Common myeloid progenitor, CD34-positive (primary cell): ENCODE measurements at regions not wholly inside any gene's neighbourhood (a gene's known extent, or its start where the extent isn't known, plus 50 kb on each side); places are given as distances from the start of the nearest gene placed in this dataset.

Experiments used
- CTCF ChIA-PET: fragments of 350-600 bp; sonication (Branson Sonifier 250); formaldehyde crosslinking; loops from one replicate; lab custom pipeline; 2021; ENCODE audit warnings: antibody characterized with exemption; lab: Charles Lee
- POLR2A ChIA-PET: fragments of 350-600 bp; sonication (Branson Sonifier 250); formaldehyde crosslinking; loops from one replicate; lab custom pipeline; 2021; ENCODE audit warnings: antibody characterized with exemption; lab: Charles Lee
- DNase-seq, 3 donors: peaks; one replicate each; pipeline versions ENCODE4 v3.0.0 to v3.0.0-alpha.2; 2013
- H3K27ac ChIP-seq, 2 experiments: 1 replicate in 1 of 2; 2 replicates in 1 of 2; pipeline ENCODE4 v1.7.0; 2013; ENCODE audit warnings: inconsistent platforms in 2 of 2, low read length in 2 of 2, mild to moderate bottlenecking in 2 of 2, low read depth in 1 of 2, moderate library complexity in 1 of 2; ENCODE audit not compliant: severe bottlenecking in 2 of 2, insufficient read depth in 1 of 2, poor library complexity in 1 of 2
- H3K27me3 ChIP-seq, 5 experiments: replicated peaks in 2 of 5; 1 replicate in 3 of 5; 2 replicates in 2 of 5; pipeline versions ENCODE4 v1.6.1 to v1.7.0; 2013; ENCODE audit warnings: low read length in 4 of 5, mild to moderate bottlenecking in 2 of 5, moderate library complexity in 2 of 5, inconsistent platforms in 1 of 5; ENCODE audit not compliant: insufficient read depth in 5 of 5, control insufficient read depth in 4 of 5
- H3K36me3 ChIP-seq, 4 experiments: 1 replicate in 2 of 4; 2 replicates in 2 of 4; pipeline versions ENCODE4 v1.6.1 to v1.7.0; 2013; ENCODE audit warnings: low read length in 3 of 4, control low read depth in 1 of 4, mild to moderate bottlenecking in 1 of 4; ENCODE audit not compliant: control insufficient read depth in 4 of 4, insufficient read depth in 4 of 4
- H3K4me1 ChIP-seq, 4 experiments: 1 replicate in 3 of 4; 2 replicates in 1 of 4; pipeline versions ENCODE4 v1.6.1 to v1.7.1; 2013; ENCODE audit warnings: low read length in 3 of 4, mild to moderate bottlenecking in 3 of 4, control low read depth in 1 of 4, inconsistent platforms in 1 of 4, moderate library complexity in 1 of 4; ENCODE audit not compliant: control insufficient read depth in 4 of 4, insufficient read depth in 4 of 4; ENCODE audit errors: control extremely low read depth in 1 of 4
- H3K4me3 ChIP-seq, 7 experiments: 1 replicate in 4 of 7; 2 replicates in 3 of 7; pipeline versions ENCODE4 v1.5.1 to v1.7.0; 2013; ENCODE audit warnings: mild to moderate bottlenecking in 7 of 7, low read length in 6 of 7, moderate library complexity in 6 of 7, inconsistent platforms in 2 of 7, low read depth in 2 of 7, control low read depth in 1 of 7; ENCODE audit not compliant: insufficient read depth in 4 of 7, control insufficient read depth in 1 of 7; ENCODE audit errors: extremely low read depth in 1 of 7
- H3K9me3 ChIP-seq, 5 experiments: 1 replicate in 4 of 5; 2 replicates in 1 of 5; pipeline versions ENCODE4 v1.6.1 to v1.7.1; 2013; ENCODE audit warnings: low read length in 4 of 5, mild to moderate bottlenecking in 2 of 5, inconsistent platforms in 1 of 5, low read depth in 1 of 5, moderate library complexity in 1 of 5; ENCODE audit not compliant: control insufficient read depth in 4 of 5, insufficient read depth in 2 of 5; ENCODE audit errors: control extremely low read depth in 1 of 5
- WGBS: methylation state at CpG from one replicate; pipeline ENCODE4 v1.1.5; 2013; ENCODE audit not compliant: insufficient coverage; 5-methylcytosine and 5-hydroxymethylcytosine counted together

DNA sequence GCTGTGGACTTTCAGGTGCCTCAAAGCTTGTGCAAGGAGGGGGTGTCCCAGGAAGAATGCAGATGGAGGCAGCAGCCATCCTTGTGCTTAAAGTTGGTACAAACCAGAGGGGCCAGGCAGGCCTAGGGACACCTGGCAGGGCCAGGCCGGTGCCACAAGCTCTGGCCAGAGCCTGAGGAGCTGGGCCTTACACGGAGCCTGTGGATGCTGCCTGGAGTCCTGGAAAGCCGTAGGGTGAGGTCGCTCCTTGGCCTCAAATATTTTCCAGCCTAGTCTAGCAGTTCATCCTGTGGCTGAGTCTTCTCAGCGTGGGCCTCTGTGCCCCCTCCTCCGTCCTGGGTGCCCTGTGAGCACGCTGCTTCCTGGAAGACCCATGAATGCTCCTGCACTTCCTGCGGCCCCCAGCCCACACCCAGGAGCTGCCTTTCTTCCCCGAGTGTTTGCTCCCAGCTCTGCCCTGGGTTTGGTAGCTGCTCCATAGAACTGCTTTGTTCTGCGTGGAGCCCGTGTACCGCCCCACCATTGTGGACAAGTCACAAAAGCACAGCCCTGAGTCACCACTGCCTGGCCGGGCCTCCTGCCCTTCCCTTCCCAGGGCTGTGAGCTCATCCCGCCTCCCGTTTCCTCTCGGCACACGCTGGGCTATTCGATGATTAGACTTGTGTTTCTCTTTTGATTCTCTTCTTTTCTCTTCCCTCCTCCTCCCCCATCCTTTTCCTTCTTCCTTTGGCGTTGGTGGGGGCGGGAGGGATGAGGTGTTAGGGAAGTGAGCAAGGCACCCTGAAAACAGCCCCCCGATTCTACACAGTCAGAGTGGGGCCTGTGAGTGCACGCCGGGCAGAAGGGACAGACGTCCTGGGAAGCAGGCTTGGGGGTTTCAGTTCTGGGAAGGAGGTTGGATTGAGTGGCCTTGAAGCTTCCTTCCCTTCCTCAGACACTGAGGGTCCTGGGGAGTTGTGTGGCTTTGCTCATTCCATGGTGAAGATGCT is 73.2 kb upstream of the SHH start:
- Histone ChIP-seq H3K9me3 (peaks cover 0 to 3% (median 0%) of the 10 kb centered on the region in 5 experiments), H3K27me3 (peaks cover 0 to 5% (median 0%) of the 10 kb centered on the region in 5 experiments), H3K27ac (no peak overlapping the region), H3K36me3 (no peaks in the 10 kb centered on the region), H3K4me1 (no peaks in the 10 kb centered on the region), H3K4me3 (no peak overlapping the region)
- ChIA-PET CTCF (no interaction called here), POLR2A (no interaction called here)
- DNase-seq = no peak
- WGBS = 71% methylated on average over 16 of the region's 24 CpGs

DNA sequence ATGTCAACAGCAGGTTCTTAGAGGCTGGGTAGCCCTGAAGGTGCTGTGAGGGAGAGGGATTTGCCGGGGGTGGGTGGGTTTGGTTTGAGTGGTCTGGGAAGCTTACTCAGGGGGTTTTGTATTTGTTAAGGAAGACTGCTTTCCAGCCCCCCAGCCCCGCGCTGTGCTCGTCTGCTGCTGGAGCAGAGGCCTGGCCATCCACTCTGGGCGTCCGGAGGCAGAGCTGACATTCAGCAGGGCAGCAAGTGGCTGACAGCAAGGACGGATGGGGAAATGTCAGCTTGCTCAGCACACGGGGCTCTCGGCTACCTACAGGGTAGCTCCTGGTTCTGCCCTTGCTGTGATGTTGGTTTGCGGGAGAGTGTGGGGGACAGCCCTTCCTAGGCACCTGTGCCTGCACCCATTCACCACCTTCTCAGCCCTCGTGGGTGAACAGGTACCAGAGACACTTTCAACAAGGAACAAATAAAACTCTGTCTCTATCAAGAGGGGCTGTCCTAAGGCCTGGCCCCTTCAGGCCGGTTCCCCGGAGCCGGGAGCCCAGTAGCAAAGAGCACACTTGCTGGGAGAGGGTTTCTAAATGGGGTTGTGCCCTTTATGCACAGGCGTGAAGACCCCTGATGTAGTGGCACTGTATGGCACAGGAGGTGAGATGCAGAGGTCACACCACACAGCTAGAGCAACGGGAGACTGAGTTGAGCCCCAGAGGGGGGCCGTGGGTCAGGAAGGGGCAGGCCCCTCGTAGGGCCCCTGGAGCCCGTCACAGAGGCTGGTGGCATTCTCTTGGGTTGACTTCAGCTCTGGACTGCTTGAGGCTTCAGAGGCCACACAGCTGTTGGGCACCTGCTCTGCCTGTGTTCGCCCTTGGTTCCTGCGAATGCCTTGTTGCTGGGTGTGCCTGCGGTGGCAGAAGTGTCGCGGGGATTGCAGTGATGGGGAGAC is 72.2 kb upstream of the SHH start:
- no peaks in the 10 kb centered on the region for H3K9me3 ChIP-seq
- no peaks in the 10 kb centered on the region for H3K36me3 ChIP-seq
- no peaks in the 10 kb centered on the region for H3K4me1 ChIP-seq
- 92% methylated on average over 18 of the region's 24 CpGs for WGBS
- POLR2A ChIA-PET = interaction anchor here (0.6 kb wide), 1 partner anchor 60 kb away, joined by 3 read pairs; no protein-coding TSS in a partner anchor
- H3K27me3 ChIP-seq = peaks cover 0 to 5% (median 0%) of the 10 kb centered on the region in 5 experiments
- no peak for DNase-seq
- CTCF ChIA-PET = no interaction called here
- H3K27ac ChIP-seq = no peak overlapping the region
- H3K4me3 ChIP-seq = no peak overlapping the region

GRCh38 chr7:155883491-155884224 is 71.4 kb upstream of the SHH start:
- ChIA-PET POLR2A (interaction anchor here (0.6 kb wide), 1 partner anchor 61 kb away, joined by 3 read pairs; no protein-coding TSS in a partner anchor), CTCF (no interaction called here)
- no peak overlapping the region for H3K27ac ChIP-seq
- H3K4me1 ChIP-seq = no peaks in the 10 kb centered on the region
- peaks cover 0 to 5% (median 0%) of the 10 kb centered on the region in 5 experiments for H3K27me3 ChIP-seq
- H3K4me3 ChIP-seq = no peak overlapping the region
- no peaks in the 10 kb centered on the region for H3K9me3 ChIP-seq
- WGBS = 91% methylated on average over 15 of the region's 16 CpGs
- no peaks in the 10 kb centered on the region for H3K36me3 ChIP-seq
- no peak for DNase-seq

GRCh38 chr7:155882596-155882995 is 70.3 kb upstream of the SHH start:
- DNase-seq = no peak
- H3K4me1 ChIP-seq = no peaks in the 10 kb centered on the region
- WGBS = 73% methylated on average over 1 of the region's 5 CpGs
- no peaks in the 10 kb centered on the region for H3K36me3 ChIP-seq
- no peak overlapping the region for H3K27ac ChIP-seq
- peaks cover 0 to 5% (median 0%) of the 10 kb centered on the region in 5 experiments for H3K27me3 ChIP-seq
- no peak overlapping the region for H3K4me3 ChIP-seq
- POLR2A ChIA-PET = no interaction called here
- CTCF ChIA-PET = no interaction called here
- no peaks in the 10 kb centered on the region for H3K9me3 ChIP-seq

DNA sequence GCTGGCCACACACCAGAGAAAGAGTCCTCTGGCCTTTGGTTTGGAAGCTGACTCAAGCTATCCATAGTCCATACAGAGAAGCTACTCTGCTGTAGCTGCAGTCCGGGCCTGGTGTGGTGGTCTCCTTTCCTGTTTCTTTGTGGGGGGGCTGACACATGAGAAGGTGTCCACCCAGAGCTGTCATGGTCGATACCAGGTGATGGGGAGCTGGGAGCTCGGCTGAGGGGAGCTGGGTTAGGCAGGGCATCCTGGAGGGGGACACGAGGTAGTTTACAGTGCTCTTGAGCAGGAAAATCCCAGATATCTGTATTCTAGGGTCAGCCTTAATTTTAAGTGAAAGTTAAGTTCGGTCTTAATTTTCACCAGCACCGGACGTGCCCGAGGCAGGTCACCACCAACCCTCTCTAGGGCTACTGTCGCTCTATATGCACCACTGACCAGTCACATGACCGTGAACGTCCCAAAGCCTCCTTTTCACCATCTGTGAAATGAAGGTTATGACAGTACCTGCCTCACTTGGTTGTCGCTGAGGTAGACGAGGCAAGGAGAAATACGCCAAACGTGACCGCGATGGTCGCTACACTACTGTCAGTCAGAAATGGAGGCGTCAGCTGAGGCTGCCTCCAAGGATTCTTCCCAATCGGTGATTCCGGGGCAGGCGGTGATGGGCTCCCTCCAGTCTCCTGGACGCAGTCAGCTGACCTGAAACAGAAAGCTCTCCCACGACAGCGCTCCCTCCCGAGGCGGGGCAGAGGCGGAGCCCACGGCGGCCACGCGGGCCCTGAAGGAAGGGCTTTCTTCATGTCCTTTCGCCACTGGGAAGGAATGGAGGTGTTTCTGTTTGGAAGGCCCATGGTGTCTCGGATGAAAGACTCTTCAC is 69.4 kb upstream of the SHH start:
- Histone ChIP-seq H3K4me1 (no peaks in the 10 kb centered on the region), H3K9me3 (no peaks in the 10 kb centered on the region), H3K27ac (no peak overlapping the region), H3K4me3 (no peak overlapping the region), H3K36me3 (no peaks in the 10 kb centered on the region), H3K27me3 (peaks cover 0 to 5% (median 2%) of the 10 kb centered on the region in 5 experiments)
- 94% methylated on average over 30 of the region's 34 CpGs for WGBS
- CTCF ChIA-PET = no interaction called here
- POLR2A ChIA-PET = no interaction called here
- no peak for DNase-seq

DNA sequence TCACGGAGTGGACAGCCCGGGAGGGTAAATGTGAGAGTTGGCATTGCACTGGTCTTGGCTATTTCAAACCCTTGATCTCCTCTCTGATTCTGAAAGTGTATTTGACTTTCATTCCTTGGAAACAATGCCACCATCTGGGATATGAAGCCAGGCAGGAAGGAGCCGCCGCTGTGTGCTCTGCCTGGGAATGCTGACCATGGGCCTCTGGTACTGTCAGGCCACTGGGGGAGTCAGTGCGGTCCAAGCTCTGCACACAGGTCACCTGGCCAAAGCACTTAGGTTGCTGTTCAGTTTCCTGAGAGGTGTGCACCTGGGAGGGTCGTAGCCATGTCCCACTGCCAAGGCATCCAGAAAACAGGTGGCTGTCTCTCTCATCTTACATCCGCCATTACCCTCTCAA is 68.5 kb upstream of the SHH start:
- Histone ChIP-seq H3K9me3 (no peaks in the 10 kb centered on the region), H3K27me3 (peaks cover 0 to 5% (median 2%) of the 10 kb centered on the region in 5 experiments), H3K4me3 (no peak overlapping the region), H3K36me3 (no peaks in the 10 kb centered on the region), H3K27ac (no peak overlapping the region), H3K4me1 (no peaks in the 10 kb centered on the region)
- ChIA-PET CTCF (no interaction called here), POLR2A (no interaction called here)
- 98% methylated on average over 5 of the region's 7 CpGs for WGBS
- no peak for DNase-seq
